ENCODE measurements at regions not wholly inside any gene's neighbourhood (a gene's known extent, or its start where the extent isn't known, plus 50 kb on each side); places are given as distances from the start of the nearest gene placed in this dataset.
"Not testable (repeated sequence)": the region's sequence is repeated elsewhere in the genome, so short reads cannot be mapped to it uniquely, and the experiment has no call there.

- Mint-ChIP-seq H3K27me3 (peaks cover 9% of the 10 kb centered on the region), H3K4me3 (no peak overlapping the region), H3K4me1 (ENCODE audit: low read depth) (no peaks in the 10 kb centered on the region), H3K36me3 (peaks cover 3% of the 10 kb centered on the region), H3K9me3 (ENCODE audit: low read depth) (no peaks in the 10 kb centered on the region), H3K27ac (no peak overlapping the region)
Observed at GRCh38 chrX:1884446-1884845, 269.6 kb downstream of the ASMT start.

DNA sequence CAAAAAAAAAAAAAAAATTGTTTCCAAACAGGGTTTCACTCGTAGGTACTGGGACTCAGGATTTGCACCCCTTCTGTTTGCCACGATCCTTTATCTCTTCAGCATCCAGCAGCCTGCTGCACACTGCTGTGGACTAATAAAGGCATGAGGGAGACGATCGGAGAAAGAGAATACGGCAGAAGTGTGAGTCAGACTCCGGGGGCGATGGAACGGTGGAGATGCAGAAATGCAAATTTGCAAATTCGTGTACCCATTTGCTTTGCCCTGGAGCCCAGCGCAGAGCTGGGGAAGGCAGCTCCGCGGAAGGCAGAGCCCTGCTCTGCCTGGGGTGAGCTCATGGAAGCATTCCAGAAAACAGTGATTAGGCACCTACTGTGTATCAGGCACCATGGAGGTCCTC, 270.3 kb downstream of the ASMT start:
- no peaks in the 10 kb centered on the region for H3K36me3 Mint-ChIP-seq
- no peaks in the 10 kb centered on the region for H3K4me1 Mint-ChIP-seq (ENCODE audit: low read depth)
- H3K9me3 Mint-ChIP-seq (ENCODE audit: low read depth): no peaks in the 10 kb centered on the region
- H3K27me3 Mint-ChIP-seq: peaks cover 8% of the 10 kb centered on the region
- no peak overlapping the region for H3K27ac Mint-ChIP-seq
- H3K4me3 Mint-ChIP-seq: no peak overlapping the region

GRCh38 chrX:1888305-1888704, 273.4 kb downstream of the ASMT start:
- H3K9me3 Mint-ChIP-seq (ENCODE audit: low read depth); H3K36me3 Mint-ChIP-seq; H3K27ac Mint-ChIP-seq; H3K4me3 Mint-ChIP-seq; H3K4me1 Mint-ChIP-seq (ENCODE audit: low read depth); H3K27me3 Mint-ChIP-seq: not testable (repeated sequence)

DNA sequence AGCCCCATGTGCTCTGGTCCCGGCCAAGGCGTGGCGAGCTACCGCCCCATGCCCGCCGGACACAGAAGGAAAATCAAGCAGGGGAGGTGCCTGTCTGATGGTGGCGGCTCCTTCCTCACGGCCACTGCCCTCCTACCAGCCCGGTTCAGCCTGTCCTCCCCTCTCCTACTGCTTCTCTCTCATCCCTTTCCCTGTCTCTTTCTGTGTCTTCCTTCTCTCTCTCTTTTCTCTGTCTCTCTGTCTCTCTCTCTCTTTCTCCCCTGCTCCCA, 279.1 kb downstream of the ASMT start:
- Mint-ChIP-seq H3K27ac (no peak overlapping the region), H3K9me3 (ENCODE audit: low read depth) (no peaks in the 10 kb centered on the region), H3K36me3 (no peaks in the 10 kb centered on the region), H3K4me1 (ENCODE audit: low read depth) (no peaks in the 10 kb centered on the region), H3K27me3 (peaks cover 7% of the 10 kb centered on the region), H3K4me3 (no peak overlapping the region)

GRCh38 chrX:1894740-1895139, 279.9 kb downstream of the ASMT start:
- Mint-ChIP-seq H3K4me1 (ENCODE audit: low read depth) (no peaks in the 10 kb centered on the region), H3K9me3 (ENCODE audit: low read depth) (no peaks in the 10 kb centered on the region), H3K27me3 (peaks cover 9% of the 10 kb centered on the region), H3K27ac (no peak overlapping the region), H3K4me3 (no peak overlapping the region), H3K36me3 (no peaks in the 10 kb centered on the region)

GRCh38 chrX:1895583-1895982, 280.7 kb downstream of the ASMT start:
- H3K4me3 Mint-ChIP-seq: no peak overlapping the region
- H3K9me3 Mint-ChIP-seq (ENCODE audit: low read depth): no peaks in the 10 kb centered on the region
- H3K27ac Mint-ChIP-seq: no peak overlapping the region
- H3K36me3 Mint-ChIP-seq: no peaks in the 10 kb centered on the region
- H3K4me1 Mint-ChIP-seq (ENCODE audit: low read depth): no peaks in the 10 kb centered on the region
- peaks cover 9% of the 10 kb centered on the region for H3K27me3 Mint-ChIP-seq

DNA sequence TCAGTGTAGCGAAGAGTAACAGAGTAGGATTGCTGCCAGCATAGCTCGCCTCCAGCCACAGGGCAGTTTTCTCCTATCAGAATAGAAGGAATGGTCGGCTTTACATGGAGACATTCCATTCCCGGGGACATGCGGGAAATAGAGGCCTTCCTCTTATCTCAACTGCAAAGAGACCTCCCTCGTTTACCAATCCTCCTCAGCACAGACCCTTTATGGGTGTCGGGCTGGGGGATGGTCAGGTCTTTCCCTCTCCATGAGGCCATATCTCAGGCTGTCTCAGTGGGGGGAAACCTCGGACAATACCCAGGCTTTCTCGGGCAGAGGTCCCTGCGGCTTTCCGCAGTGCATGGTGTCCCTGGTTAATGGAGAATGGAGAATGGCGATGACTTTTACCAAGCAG, 285.0 kb downstream of the ASMT start:
- Mint-ChIP-seq H3K9me3 (ENCODE audit: low read depth) (no peaks in the 10 kb centered on the region), H3K27me3 (peaks cover 6% of the 10 kb centered on the region), H3K4me1 (ENCODE audit: low read depth) (no peaks in the 10 kb centered on the region), H3K36me3 (no peaks in the 10 kb centered on the region), H3K27ac (no peak overlapping the region), H3K4me3 (no peak overlapping the region)

- H3K4me3 Mint-ChIP-seq: no peak overlapping the region
- no peaks in the 10 kb centered on the region for H3K9me3 Mint-ChIP-seq (ENCODE audit: low read depth)
- H3K27me3 Mint-ChIP-seq: peaks cover 7% of the 10 kb centered on the region
- no peaks in the 10 kb centered on the region for H3K36me3 Mint-ChIP-seq
- no peak overlapping the region for H3K27ac Mint-ChIP-seq
- H3K4me1 Mint-ChIP-seq (ENCODE audit: low read depth): no peaks in the 10 kb centered on the region
Observed at GRCh38 chrX:1902901-1903235, 288.0 kb downstream of the ASMT start.

DNA sequence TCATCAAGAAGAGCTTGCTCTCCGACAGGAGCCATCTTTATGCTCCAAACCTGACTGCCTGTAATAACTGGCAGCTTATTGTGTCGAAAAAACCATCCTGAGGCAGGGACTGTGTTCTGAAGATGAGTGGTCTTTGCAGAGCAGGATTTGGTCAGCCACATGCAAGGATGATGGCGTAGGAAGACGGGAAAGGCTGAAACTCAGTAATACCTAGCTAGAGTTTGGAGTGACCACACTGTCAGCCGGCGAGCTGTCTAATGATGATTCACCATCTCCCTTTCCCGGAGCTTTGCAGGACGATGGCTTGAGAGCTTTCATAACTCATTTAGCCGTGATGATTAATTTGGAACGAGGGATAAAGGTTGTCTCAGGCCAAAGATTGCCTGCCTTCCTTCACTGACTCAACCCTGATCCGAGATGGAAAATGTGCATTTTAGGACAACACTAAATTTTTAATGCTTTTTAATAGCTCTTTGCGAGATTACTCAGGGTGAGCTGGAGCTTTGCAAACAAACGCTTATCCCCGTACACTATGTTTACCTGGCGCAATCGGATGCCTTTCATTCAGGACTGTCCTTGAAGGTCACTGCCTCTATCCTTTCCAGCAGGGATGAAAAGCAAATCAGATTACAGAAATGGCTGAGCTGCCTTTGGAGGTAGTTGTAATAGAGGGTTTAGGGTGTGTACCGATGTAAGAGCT, 288.5 kb downstream of the ASMT start:
- no peak overlapping the region for H3K4me3 Mint-ChIP-seq

GRCh38 chrX:1904663-1905218, 289.9 kb downstream of the ASMT start:
- Mint-ChIP-seq H3K9me3 (ENCODE audit: low read depth) (no peaks in the 10 kb centered on the region), H3K4me3 (no peak overlapping the region), H3K27me3 (peaks cover 5% of the 10 kb centered on the region), H3K36me3 (no peaks in the 10 kb centered on the region), H3K27ac (no peak overlapping the region), H3K4me1 (ENCODE audit: low read depth) (no peaks in the 10 kb centered on the region)

More for the DNA sequence above, 288.5 kb downstream of the ASMT start:
- Mint-ChIP-seq H3K36me3 (no peaks in the 10 kb centered on the region), H3K4me1 (ENCODE audit: low read depth) (no peaks in the 10 kb centered on the region), H3K27me3 (peaks cover 7% of the 10 kb centered on the region), H3K9me3 (ENCODE audit: low read depth) (no peaks in the 10 kb centered on the region), H3K27ac (no peak overlapping the region)

GRCh38 chrX:1906028-1906427, 291.2 kb downstream of the ASMT start:
- no peak overlapping the region for H3K27ac Mint-ChIP-seq
- H3K9me3 Mint-ChIP-seq (ENCODE audit: low read depth): no peaks in the 10 kb centered on the region
- no peak overlapping the region for H3K4me3 Mint-ChIP-seq
- no peaks in the 10 kb centered on the region for H3K4me1 Mint-ChIP-seq (ENCODE audit: low read depth)
- H3K27me3 Mint-ChIP-seq: peaks cover 5% of the 10 kb centered on the region
- H3K36me3 Mint-ChIP-seq: no peaks in the 10 kb centered on the region

DNA sequence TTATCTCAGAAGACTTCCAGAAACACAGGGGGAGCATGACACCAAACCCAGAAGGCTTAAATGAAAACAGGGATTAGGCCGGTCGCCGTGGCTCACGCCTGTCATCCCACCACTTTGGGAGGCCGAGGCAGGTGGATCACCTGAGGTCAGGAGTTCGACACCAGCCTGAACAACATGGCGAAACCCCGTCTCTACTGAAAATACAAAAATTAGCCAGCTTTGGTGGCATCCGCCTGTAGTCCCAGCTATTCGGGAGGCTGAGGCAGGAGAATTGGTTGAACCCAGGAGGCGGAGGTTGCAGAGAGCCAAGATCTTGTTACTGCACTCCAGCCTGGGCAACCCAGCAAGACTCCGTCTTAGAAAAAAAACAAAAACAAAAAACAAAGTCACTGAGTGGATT, 294.1 kb downstream of the ASMT start:
- H3K27me3 Mint-ChIP-seq: peaks cover 15% of the 10 kb centered on the region
- H3K4me1 Mint-ChIP-seq (ENCODE audit: low read depth); H3K36me3 Mint-ChIP-seq; H3K4me3 Mint-ChIP-seq; H3K9me3 Mint-ChIP-seq (ENCODE audit: low read depth); H3K27ac Mint-ChIP-seq: not testable (repeated sequence)

DNA sequence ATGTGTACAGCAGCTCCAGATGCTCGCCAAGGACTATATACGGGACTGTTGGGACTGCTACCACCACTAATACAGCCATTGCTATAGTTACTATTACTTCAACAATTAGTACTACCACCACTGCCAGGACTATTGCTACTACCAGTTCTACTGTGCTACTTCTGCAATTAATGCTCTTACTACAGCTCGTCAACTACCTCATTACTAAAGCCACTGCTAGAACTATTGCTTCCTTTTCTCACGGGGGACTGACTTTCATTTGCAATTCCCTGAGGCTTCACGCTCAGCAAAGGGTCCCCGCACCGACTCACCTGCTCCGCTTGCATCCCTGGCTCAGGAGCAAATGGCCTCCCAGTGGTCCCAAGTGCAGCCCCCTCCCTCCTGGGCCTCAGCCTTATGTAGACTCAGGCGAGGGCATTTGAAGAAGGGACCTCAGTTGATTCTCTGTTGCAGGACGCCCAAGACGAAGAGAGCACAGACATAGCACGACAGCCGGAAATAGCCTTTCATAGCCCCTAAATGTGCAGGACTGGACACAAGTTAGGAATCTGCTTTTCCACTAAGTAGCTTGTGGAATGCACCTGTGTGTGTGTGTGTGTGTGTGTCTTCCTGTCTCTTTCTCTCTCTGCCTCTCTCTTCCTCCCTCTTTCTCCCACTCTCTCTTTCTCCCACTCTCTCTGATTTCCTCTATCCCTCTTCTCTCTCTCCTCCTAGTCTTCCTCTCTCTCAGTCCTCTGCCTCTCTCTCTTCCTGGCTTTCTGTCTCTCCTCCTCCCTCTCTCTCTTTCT, 294.8 kb downstream of the ASMT start:
- Mint-ChIP-seq H3K4me1 (ENCODE audit: low read depth) (no peaks in the 10 kb centered on the region), H3K9me3 (ENCODE audit: low read depth) (no peaks in the 10 kb centered on the region), H3K4me3 (no peak overlapping the region), H3K36me3 (no peaks in the 10 kb centered on the region), H3K27me3 (peaks cover 15% of the 10 kb centered on the region), H3K27ac (no peak overlapping the region)

GRCh38 chrX:1910207-1910470, 295.3 kb downstream of the ASMT start:
- H3K36me3 Mint-ChIP-seq: no peaks in the 10 kb centered on the region
- no peaks in the 10 kb centered on the region for H3K4me1 Mint-ChIP-seq (ENCODE audit: low read depth)
- no peak overlapping the region for H3K27ac Mint-ChIP-seq
- H3K4me3 Mint-ChIP-seq: no peak overlapping the region
- H3K27me3 Mint-ChIP-seq: peaks cover 15% of the 10 kb centered on the region
- H3K9me3 Mint-ChIP-seq (ENCODE audit: low read depth): no peaks in the 10 kb centered on the region

GRCh38 chrX:1911401-1912128, 296.7 kb downstream of the ASMT start:
- no peak overlapping the region for H3K27ac Mint-ChIP-seq
- H3K36me3 Mint-ChIP-seq: no peaks in the 10 kb centered on the region
- H3K27me3 Mint-ChIP-seq: peaks cover 15% of the 10 kb centered on the region
- no peaks in the 10 kb centered on the region for H3K4me1 Mint-ChIP-seq (ENCODE audit: low read depth)
- H3K4me3 Mint-ChIP-seq: no peak overlapping the region
- no peaks in the 10 kb centered on the region for H3K9me3 Mint-ChIP-seq (ENCODE audit: low read depth)

All from activated naive CD8-positive, alpha-beta T cell (primary cell).